Endothelial cell of umbilical vein (primary cell): ENCODE measurements at regions not wholly inside any gene's neighbourhood (a gene's known extent, or its start where the extent isn't known, plus 50 kb on each side); places are given as distances from the start of the nearest gene placed in this dataset.

Source experiments
- EZH2 ChIP-seq: IDR thresholded peaks from 2 replicates; pipeline ENCODE4 v1.6.1; 2012; ENCODE audit warnings: borderline replicate concordance, low read depth, mild to moderate bottlenecking, moderate library complexity, low read length, inconsistent platforms; ENCODE audit not compliant: severe bottlenecking
- FOS ChIP-seq: IDR thresholded peaks from 2 replicates; pipeline ENCODE4 v1.6.1; 2011; ENCODE audit warnings: mild to moderate bottlenecking, low read length, moderate library complexity, borderline replicate concordance; ENCODE audit not compliant: insufficient read depth
- MYC ChIP-seq: IDR thresholded peaks from one replicate; pipeline ENCODE4 v1.6.1; 2011; ENCODE audit warnings: mild to moderate bottlenecking, low read depth, low read length
- POLR2AphosphoS5 ChIP-seq: IDR thresholded peaks from 2 replicates; pipeline ENCODE4 v1.6.1; 2012; ENCODE audit warnings: low read depth, mild to moderate bottlenecking, control low read depth, low read length, moderate library complexity; ENCODE audit not compliant: insufficient read depth
- TF ChIP-seq, protein P1 (sequence below), 2 donors: IDR thresholded peaks; 1 replicate in 1 of 2; 2 replicates in 1 of 2; pipeline ENCODE4 v1.5.1; 2011; ENCODE audit warnings: low read length in 2 of 2, mild to moderate bottlenecking in 2 of 2, moderate library complexity in 2 of 2, control low read depth in 1 of 2, inconsistent platforms in 1 of 2, low read depth in 1 of 2; ENCODE audit not compliant: insufficient read depth in 1 of 2; ENCODE audit errors: extremely low read depth in 1 of 2

DNA sequence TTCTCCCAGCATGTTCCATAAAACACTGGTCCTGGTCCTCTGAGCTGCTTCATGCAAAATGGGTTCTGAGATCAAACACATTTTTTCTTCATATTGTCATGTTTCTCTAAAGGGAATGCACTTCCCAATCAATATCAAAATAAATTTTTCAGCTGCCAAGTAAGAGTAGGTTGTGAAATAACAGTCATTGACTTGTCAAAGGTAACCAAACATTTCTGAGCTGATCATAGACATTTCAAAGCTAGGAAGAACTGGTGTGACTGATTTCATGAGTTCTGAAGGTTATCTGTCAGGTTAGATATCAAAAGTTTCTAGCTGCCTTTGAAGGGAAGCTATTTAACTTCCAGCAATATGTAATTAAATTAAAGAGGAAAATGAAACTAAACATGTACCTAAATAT is 770.9 kb downstream of the TBL1XR1 start:
- TF ChIP-seq, protein P1, sequence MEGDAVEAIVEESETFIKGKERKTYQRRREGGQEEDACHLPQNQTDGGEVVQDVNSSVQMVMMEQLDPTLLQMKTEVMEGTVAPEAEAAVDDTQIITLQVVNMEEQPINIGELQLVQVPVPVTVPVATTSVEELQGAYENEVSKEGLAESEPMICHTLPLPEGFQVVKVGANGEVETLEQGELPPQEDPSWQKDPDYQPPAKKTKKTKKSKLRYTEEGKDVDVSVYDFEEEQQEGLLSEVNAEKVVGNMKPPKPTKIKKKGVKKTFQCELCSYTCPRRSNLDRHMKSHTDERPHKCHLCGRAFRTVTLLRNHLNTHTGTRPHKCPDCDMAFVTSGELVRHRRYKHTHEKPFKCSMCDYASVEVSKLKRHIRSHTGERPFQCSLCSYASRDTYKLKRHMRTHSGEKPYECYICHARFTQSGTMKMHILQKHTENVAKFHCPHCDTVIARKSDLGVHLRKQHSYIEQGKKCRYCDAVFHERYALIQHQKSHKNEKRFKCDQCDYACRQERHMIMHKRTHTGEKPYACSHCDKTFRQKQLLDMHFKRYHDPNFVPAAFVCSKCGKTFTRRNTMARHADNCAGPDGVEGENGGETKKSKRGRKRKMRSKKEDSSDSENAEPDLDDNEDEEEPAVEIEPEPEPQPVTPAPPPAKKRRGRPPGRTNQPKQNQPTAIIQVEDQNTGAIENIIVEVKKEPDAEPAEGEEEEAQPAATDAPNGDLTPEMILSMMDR (IDR thresholded peaks at IDR 0.05; ENCODE audit: extremely low read depth in 1 of 2, insufficient read depth in 1 of 2, low read depth in 1 of 2, low read length in 2 of 2): no peak
- no peak for TF ChIP-seq MYC
- no peak for TF ChIP-seq POLR2AphosphoS5
- no peak for TF ChIP-seq EZH2
- TF ChIP-seq FOS: no peak
